HG02870 (cell line): ENCODE measurements at regions not wholly inside any gene's neighbourhood (a gene's known extent, or its start where the extent isn't known, plus 50 kb on each side); places are given as distances from the start of the nearest gene placed in this dataset.
"Not testable (repeated sequence)": the region's sequence is repeated elsewhere in the genome, so short reads cannot be mapped to it uniquely, and the experiment has no call there.

Experiments used
- ATAC-seq: cut with Tn5 transposase; IDR thresholded peaks from one replicate; pipeline ENCODE4 v1.9.1; 2021; ENCODE audit warnings: mild to moderate bottlenecking, moderate library complexity; ENCODE audit not compliant: unreplicated experiment

DNA sequence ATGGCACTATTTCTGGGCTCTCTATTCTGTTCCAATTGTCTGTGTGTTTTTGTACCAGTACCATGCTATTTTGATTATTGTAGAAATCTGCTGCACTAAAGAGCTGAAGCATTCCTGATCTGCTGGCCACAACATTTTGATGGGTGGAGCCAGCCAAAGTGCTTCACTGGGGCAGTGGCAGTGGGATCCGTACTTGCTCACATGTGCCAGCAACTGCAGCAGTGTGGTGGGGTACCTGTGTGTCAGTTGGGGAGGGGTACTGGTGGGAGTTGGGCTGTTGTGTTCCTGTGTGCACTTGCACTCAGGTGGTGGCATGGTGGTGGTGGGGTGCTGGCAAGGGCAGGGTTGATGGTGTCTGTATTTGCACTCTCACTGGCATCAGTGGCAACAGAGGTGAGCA lies 204.6 kb upstream of the ALG10 start:
- ATAC-seq: no peak

DNA sequence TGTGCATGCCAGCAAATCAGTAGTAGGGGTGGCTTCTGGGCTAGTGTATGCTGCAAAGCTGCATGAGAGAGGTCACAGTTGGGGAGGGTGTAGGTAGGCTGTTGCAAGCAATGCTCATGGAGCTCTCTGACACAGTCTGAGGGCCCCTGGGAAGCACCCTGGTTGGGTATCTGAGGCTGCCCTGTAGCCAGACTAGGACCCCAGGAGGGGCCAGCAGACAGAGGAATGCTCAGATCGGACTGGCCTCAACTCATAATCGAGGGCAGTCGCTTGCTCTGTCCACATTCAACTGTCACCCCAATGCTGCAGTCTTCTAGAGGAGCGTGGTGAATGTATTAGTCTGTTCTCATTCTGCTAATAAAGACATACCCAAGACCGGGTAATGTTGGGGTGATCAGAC lies 204.0 kb upstream of the ALG10 start:
- ATAC-seq: no peak

DNA sequence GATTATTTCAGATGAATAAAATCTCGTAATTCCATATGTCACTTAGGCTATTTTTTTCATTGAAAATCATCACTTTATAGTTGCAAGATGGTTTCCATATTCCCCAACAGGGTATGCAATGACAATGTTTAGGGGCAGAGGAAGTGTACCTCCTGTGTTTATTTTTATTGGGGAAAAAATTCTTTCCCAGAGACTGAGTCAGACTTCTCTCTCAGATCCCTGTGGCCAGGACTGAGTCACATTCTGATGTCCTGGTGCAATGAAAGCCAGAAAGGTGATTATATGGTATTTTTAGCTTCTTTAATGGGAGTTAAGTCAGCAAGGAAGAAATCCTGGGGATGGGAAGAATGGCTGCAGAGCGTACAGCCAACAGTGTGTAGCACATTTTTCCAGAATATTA lies 196.9 kb upstream of the ALG10 start:
- no peak for ATAC-seq

DNA sequence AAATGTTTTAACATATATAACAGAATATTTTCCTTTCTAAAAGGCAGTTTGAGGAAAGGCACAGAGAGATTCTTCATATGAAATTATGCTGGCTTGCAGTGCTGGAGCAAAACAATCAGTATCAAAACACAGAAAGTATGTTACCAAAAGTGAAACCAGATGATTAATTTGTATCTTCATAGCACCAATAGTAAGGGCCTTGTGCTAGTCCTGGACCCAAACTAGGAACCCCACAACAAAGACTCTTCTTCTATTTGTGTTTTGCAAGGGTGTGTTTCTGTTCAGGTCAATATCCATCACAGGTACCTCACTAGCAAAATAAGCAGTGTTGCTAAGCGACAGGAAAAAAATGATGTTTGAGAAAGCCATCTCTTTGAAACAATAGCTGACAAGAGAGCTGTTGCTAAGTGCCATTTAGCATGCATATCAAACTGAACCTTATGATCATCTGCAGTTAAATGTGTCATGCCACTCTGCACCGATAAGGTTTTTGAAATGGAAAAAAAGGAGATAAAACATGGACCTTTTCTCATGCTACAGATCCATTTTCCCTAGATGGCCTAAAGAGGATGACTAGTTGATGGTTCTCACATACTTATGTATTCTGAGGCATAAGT lies 196.2 kb upstream of the ALG10 start:
- no peak for ATAC-seq

DNA sequence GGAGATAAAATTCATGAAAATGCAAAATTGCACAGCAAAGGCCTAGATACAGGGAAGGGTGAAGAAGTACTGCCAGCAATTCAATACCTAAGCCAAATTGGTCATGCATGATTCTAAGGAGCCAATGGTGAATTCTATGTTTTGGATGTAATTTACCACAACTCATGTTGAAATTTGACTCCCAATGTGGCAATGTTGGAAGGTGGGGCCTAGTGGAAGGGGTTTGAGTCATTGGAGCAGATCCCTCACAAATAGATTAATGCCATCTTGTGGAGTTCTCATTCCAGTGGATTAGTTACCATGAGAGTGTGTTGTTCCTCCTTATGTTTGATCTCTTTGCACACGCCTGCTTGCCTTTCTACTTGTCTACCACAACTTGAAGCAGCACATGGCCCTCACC lies 194.0 kb upstream of the ALG10 start:
- ATAC-seq: no peak

DNA sequence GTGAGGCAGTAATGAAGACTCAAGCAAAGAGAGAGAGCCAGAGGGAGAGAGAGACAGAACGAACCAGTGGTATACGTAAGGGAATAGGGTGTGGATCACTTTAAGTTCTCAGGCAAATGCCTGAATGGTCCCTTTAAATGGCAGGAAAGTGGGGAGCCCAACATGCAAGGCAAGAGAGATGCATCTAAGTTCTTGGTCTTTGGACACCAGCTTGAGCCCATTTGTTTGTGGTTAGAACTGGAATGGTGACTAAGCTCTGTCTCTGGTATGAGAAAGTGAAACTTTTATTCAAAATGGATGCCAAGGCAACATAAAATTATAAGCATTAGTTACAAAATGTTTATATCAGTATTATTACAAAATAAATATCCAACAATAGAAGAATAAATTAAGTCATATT lies 192.2 kb upstream of the ALG10 start:
- ATAC-seq: no peak

DNA sequence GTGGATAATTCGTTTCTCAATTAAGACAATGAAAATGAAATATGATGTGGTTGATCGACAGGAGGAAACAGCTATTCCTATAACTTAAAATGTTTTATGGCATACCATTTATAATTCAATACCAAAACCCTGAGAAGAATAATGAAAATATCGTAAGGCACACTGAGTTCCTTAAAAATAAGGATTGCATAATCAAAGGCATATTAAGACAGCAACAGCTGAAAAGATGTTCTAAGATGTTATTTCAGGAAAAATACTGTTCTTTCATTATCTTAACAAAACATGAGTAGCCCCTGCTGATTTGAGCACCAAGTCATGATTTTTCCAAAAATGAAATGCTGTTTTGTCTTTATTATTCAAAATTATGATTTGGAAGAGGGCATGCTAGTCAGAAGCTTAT lies 189.4 kb upstream of the ALG10 start:
- no peak for ATAC-seq

DNA sequence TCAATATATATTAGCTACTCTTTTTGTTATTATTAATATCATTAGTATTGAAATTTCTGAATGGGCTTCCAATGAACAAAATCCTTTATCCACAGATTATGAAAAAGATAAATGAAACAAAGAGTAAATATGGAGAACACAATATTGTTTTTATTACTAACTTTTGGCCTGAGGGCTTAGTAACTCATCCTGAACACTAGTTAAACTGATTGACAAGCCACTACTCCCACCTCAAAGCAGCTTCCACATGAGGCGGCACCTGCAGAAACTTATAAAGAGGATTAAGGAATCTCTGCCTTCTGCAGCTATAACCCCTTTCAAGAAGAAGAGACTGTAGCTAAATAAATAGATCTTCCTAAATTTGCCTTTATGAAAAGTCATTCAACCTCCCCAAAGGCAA lies 187.6 kb upstream of the ALG10 start:
- no peak for ATAC-seq

DNA sequence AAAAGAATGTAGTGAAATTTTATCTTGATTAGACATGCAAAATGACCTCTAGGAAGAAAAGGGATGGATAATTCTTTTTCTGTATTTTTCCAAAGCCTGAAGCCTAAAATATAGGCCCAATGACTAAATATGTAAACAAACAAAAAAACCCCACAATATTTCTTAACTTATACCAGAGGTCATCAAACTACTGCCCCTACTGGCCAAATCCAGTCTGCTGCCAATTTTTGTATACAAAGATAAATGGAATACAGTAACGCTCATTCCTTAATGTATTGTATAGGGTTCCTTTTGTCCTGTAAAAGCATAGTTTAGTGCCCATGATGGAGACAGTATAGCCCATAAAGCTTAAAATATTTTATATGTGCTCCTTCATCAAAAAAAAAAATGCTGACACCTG lies 145.7 kb upstream of the ALG10 start:
- ATAC-seq: no peak

DNA sequence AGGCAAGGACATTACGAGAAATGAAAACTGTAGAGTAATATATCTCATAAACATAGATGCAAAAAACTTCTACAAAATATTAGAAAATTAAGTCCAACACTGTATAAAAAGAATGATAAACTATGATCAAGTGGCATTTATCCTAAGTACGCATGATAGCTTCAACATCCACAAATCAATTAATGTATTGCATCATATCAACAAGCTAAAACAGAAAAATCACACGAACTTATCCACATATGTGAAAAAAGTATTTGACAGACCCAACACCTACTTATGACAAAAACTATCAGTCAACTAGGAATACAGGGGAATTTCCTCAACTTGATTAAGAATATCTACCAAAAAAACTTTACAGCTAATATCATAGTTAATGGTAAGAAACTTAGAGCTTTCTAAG lies 129.9 kb upstream of the ALG10 start:
- ATAC-seq: no peak

DNA sequence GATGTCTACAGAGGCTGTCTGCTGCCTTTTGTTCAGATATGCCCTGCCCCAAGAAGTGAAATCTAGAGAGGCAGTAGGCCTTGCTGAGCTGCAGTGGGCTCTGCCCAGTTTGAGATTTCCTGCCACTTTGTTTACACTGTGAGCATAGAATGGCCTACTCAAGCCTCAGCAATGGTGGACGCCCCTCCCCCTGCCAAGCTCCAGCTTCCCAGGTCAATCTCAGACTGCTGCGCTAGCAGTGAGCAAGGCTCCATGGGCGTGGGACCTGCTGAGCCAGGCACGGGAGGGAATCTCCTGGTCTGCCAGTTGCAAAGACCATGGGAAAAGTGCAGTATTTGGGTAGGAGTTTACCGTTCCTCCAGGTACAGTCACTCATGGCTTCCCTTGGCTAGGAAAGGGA lies 101.8 kb upstream of the ALG10 start:
- not testable (repeated sequence) for ATAC-seq

DNA sequence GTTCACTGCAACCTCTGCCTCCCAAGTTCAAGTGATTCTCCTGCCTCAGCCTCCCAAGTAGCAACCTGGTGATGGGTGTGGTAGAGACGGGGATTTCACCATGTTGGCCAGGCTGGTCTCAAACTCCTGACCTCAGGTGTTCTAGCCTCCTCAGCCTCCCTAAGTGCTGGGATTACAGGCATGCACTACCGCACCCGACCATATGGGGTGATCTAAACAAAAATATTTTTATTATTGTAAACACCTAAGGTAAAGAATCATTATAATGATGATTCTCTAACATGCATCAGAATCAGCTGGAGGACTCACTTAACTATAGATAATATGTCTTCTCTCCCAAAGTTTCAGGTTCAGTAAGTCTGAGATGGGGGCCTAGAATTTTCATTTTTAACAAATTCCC lies 96.2 kb upstream of the ALG10 start:
- ATAC-seq: no peak

DNA sequence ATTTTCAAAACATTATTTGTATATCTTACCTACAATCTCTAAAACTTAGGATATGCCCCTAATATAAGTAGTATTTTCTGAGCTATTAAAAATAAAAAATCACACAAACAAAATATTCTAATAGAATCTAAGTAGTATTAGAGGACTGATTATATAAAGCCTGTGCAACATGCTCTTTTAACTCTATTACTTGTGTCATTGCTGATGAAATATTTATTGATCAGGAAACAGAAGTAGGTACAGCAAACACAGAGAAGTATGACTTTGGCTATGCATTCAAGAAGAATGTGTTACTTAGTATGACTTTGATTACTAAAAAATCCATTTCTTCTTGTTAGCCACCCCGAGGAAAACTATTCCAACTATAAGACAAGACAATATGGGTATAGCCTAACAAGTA lies 84.6 kb upstream of the ALG10 start:
- not testable (repeated sequence) for ATAC-seq

DNA sequence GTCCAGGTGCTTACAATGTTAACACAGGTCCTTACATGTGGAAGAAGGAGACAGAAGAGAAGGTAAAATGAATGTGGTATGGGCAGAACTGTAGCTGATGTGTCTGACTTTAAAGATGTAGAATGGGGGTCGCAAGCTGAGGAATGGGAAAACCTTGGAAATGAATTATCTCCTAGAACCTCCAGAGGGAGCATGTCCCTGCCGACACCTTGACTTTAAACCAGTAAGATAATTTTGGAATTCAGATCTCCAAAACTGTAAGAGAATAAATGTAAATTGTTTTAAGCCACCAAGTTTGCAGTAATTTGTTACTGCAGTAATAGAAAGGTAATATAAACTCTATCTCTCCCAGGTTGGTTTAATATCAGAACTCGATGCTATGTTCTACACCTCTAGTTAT lies 80.1 kb upstream of the ALG10 start:
- no peak for ATAC-seq

DNA sequence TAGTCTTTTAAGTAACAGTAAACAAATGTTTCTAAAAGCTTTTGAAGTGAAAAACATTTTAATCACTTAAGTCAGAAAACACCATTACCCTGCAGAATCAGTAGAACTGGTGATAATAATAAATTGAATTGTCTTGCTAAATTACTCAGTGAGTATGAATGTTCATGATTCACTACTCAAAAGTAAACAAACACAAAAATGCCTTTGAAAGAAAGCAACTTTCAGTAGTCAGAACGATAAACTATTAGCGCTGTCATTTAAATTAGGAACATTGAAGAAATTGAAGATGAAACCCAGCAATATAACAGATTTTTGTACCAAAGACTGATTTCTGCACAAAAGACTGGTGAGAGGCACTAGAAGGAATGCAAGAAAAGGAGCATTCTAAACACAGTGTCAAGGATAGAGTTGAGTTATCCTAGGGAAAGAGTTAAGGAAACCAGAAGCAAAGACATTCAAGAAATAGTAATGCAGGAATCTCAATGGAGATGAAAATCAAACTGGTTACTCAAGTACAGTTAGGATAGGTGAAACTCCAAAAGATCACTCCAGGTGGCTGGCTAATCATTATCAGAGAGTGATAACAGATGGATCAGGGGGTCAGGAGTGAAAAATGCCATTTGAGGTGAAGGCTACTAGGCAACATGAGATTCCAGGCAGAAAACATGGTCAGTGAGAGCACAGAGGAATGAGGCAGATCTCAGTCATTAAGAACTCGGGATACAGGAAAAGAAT lies 77.4 kb upstream of the ALG10 start:
- no peak for ATAC-seq

DNA sequence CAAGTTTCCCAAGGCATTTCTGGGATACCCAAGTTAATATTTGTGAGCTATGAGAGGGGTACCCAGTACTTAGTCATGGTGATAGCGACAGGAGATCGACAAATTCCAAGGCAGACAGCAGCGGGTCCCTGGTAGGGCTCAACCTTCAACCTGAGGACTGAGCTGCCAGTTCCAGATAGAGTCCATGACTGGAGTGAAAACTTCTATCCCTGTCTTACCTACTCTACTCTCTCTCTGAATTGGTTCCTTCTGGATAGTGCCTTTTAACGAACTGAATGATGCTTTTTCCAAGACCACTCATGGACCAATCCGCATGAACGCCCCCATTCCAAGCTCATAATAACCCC lies 76.9 kb upstream of the ALG10 start:
- ATAC-seq: no peak

DNA sequence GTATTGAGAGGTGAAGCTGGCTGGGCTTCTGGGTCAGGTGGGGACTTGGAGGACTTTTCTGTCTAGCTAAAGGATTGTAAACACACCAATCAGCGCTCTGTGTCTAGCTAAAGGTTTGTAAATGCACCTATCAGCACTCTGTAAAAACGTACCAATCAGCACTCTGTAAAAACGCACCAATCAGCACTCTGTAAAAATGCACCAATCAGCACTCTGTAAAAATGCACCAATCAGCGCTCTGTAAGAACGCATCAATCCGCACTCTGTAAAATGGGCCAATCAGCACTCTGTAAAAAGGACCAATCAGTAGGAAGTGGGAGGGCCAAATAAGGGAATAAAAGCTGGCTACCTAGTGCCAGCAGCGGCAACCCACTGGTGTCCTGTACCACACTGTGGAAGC lies 56.1 kb upstream of the ALG10 start:
- ATAC-seq: not testable (repeated sequence)

DNA sequence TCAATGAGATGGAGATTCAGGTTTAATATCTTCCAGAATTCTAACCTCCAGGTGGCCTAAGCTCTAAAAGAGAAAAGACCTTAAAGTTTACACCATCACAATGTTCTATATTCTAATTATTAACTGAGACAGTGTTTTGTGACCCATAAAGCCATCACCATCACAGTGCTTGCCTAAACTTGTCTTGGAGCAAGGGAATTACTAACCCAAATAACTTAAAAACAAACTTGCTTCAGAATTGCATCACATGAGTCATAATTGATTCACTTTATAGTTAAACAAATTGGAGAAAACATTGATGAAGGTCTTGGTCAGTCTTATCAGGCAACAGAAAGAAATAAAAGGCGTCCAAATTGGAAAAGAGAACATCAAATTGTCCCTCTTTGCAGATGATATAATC lies 54.5 kb upstream of the ALG10 start:
- no peak for ATAC-seq
